WTC11 (cell line): ENCODE measurements at regions not wholly inside any gene's neighbourhood (a gene's known extent, or its start where the extent isn't known, plus 50 kb on each side); places are given as distances from the start of the nearest gene placed in this dataset.

Experiments
- ATAC-seq: fragments of 200-7000 bp; cut with Tn5 transposase; 2 replicates; pipeline ENCODE4 v1.10.0; 2021; ENCODE audit warnings: mild to moderate bottlenecking, moderate library complexity
- CTCF ChIA-PET: fragments of 300-600 bp; sonication (Branson Sonifier 250); formaldehyde crosslinking; loops from one replicate; lab custom pipeline; 2021; ENCODE audit warnings: antibody characterized with exemption; lab: Charles Lee
- POLR2A ChIA-PET: fragments of 350-600 bp; sonication (Branson Sonifier 250); formaldehyde crosslinking; loops from one replicate; lab custom pipeline; 2021; ENCODE audit warnings: antibody characterized with exemption; lab: Charles Lee
- DNase-seq: peaks from one replicate; pipeline ENCODE4 v3.0.0; 2021; ENCODE audit warnings: low spot score
- H3K27ac Mint-ChIP-seq: 2 replicates; pipeline ENCODE4 v1.8.0; 2021; ENCODE audit warnings: mixed read lengths
- H3K27me3 Mint-ChIP-seq: 2 replicates; pipeline ENCODE4 v1.8.0; 2021; ENCODE audit warnings: low read depth, mild to moderate bottlenecking, moderate library complexity, mixed read lengths
- H3K36me3 Mint-ChIP-seq: 2 replicates; pipeline ENCODE4 v1.8.0; 2021; ENCODE audit warnings: mixed read lengths
- H3K4me1 Mint-ChIP-seq: 2 replicates; pipeline ENCODE4 v1.8.0; 2022; ENCODE audit warnings: mixed read lengths
- H3K4me3 Mint-ChIP-seq: 2 replicates; pipeline ENCODE4 v1.8.0; 2021; ENCODE audit warnings: mild to moderate bottlenecking, moderate library complexity, mixed read lengths
- H3K9me3 Mint-ChIP-seq: 2 replicates; pipeline ENCODE4 v1.8.0; 2021; ENCODE audit warnings: mixed read lengths
- AFF4 ChIP-seq: sonication (generic); formaldehyde crosslinking; IDR thresholded peaks from 2 replicates; pipeline ENCODE4 v1.8.1; 2023; ENCODE audit warnings: mild to moderate bottlenecking, missing genetic modification reagents, borderline replicate concordance
- ATF2 ChIP-seq: sonication (generic); formaldehyde crosslinking; IDR thresholded peaks from 2 replicates; pipeline ENCODE4 v1.8.1; 2022; ENCODE audit warnings: low read depth, missing genetic modification reagents, borderline replicate concordance
- CDX4 ChIP-seq: fragments of 250-450 bp; sonication (Bioruptor Pico); IDR thresholded peaks from 2 replicates; pipeline ENCODE4 v1.9.0; 2021; ENCODE audit warnings: moderate library complexity, mild to moderate bottlenecking, inconsistent platforms, borderline replicate concordance
- CREM ChIP-seq: sonication (generic); formaldehyde crosslinking; IDR thresholded peaks from 2 replicates; pipeline ENCODE4 v1.8.1; 2022; ENCODE audit warnings: mild to moderate bottlenecking, missing genetic modification reagents, moderate library complexity
- CTCF ChIP-seq: fragments of 200-600 bp; IDR thresholded peaks from 2 replicates; pipeline ENCODE4 v1.8.0; 2022; ENCODE audit warnings: antibody characterized with exemption
- ETV6 ChIP-seq: sonication (generic); formaldehyde crosslinking; IDR thresholded peaks from 2 replicates; pipeline ENCODE4 v1.8.1; 2022; ENCODE audit warnings: mild to moderate bottlenecking, missing genetic modification reagents
- IRF1 ChIP-seq: sonication (generic); formaldehyde crosslinking; IDR thresholded peaks from 2 replicates; pipeline ENCODE4 v1.8.0; 2023; ENCODE audit warnings: missing genetic modification reagents
- JAZF1 ChIP-seq: fragments of 250-450 bp; sonication (Bioruptor Pico); IDR thresholded peaks from 2 replicates; pipeline ENCODE4 v1.9.0; 2021; ENCODE audit warnings: moderate library complexity, mild to moderate bottlenecking, inconsistent platforms
- KAT7 ChIP-seq: sonication (generic); formaldehyde crosslinking; IDR thresholded peaks from 2 replicates; pipeline ENCODE4 v1.8.1; 2023; ENCODE audit warnings: missing genetic modification reagents, mild to moderate bottlenecking, borderline replicate concordance
- MLX ChIP-seq: sonication (generic); formaldehyde crosslinking; IDR thresholded peaks from 2 replicates; pipeline ENCODE4 v1.8.1; 2023; ENCODE audit warnings: mild to moderate bottlenecking, missing genetic modification reagents, moderate library complexity
- MYBL2 ChIP-seq: sonication (generic); formaldehyde crosslinking; IDR thresholded peaks from 2 replicates; pipeline ENCODE4 v1.8.1; 2023; ENCODE audit warnings: mild to moderate bottlenecking, moderate library complexity, missing genetic modification reagents
- SP1 ChIP-seq: sonication (generic); formaldehyde crosslinking; conservative IDR thresholded peaks from 2 replicates; pipeline ENCODE4 v1.8.1; 2022; ENCODE audit warnings: missing genetic modification reagents
- ZBTB21 ChIP-seq: sonication (generic); formaldehyde crosslinking; IDR thresholded peaks from 2 replicates; pipeline ENCODE4 v1.8.1; 2023; ENCODE audit warnings: mild to moderate bottlenecking, missing genetic modification reagents, borderline replicate concordance
- ZMAT4 ChIP-seq: fragments of 250-450 bp; sonication (Bioruptor Pico); IDR thresholded peaks from 2 replicates; pipeline ENCODE4 v1.9.0; 2021; ENCODE audit warnings: mild to moderate bottlenecking
- ZNF121 ChIP-seq: sonication (generic); formaldehyde crosslinking; IDR thresholded peaks from 2 replicates; pipeline ENCODE4 v1.8.0; 2023; ENCODE audit warnings: missing genetic modification reagents
- ZNF219 ChIP-seq: sonication (generic); formaldehyde crosslinking; IDR thresholded peaks from 2 replicates; pipeline ENCODE4 v1.8.0; 2023; ENCODE audit warnings: missing genetic modification reagents, mild to moderate bottlenecking, borderline replicate concordance
- ZNF416 ChIP-seq: fragments of 250-450 bp; sonication (Bioruptor Pico); IDR thresholded peaks from 2 replicates; pipeline ENCODE4 v1.9.0; 2021; ENCODE audit warnings: mild to moderate bottlenecking, inconsistent platforms
- ZNF423 ChIP-seq: fragments of 250-450 bp; sonication (Bioruptor Pico); IDR thresholded peaks from 2 replicates; pipeline ENCODE4 v2.1.2; 2022; ENCODE audit warnings: mild to moderate bottlenecking, moderate library complexity

- TF ChIP-seq ZMAT4 (CRISPR knock-in tag) (no peak), CDX4 (CRISPR knock-in tag) (no peak)
- TF ChIP-seq, all 79 proteins: peak for 0
Observed at GRCh38 chr12:33277376-33277775, 162.2 kb downstream of the SYT10 start (continued).

- ChIA-PET CTCF (no interaction called here), POLR2A (interaction anchor here (0.5 kb wide), 1 partner anchor 97 kb away, joined by 8 read pairs; no protein-coding TSS in a partner anchor)
- Mint-ChIP-seq H3K27ac (no peak overlapping the region), H3K4me1 (0 out of 2 replicates have a peak, but pooled peaks cover 2% of the 10 kb centered on the region), H3K4me3 (no peak overlapping the region), H3K27me3 (no peaks in the 10 kb centered on the region), H3K9me3 (0 out of 2 replicates have a peak, but pooled peaks cover 4% of the 10 kb centered on the region)
- DNase-seq, result no peak
- peak; percentile 38; the same call in 1 of the 2 replicates for ATAC-seq
- no peak for TF ChIP-seq ZBTB21 (CRISPR knock-in tag)
- no peak for TF ChIP-seq CREM (CRISPR knock-in tag)
- no peak for TF ChIP-seq ZNF423 (CRISPR knock-in tag)
- no peak for TF ChIP-seq ZNF416 (CRISPR knock-in tag)
- TF ChIP-seq JAZF1 (CRISPR knock-in tag), result no peak
- TF ChIP-seq ATF2 (CRISPR knock-in tag), result no peak
- no peak for TF ChIP-seq SP1 (CRISPR knock-in tag)
- no peak for TF ChIP-seq ZNF121 (CRISPR knock-in tag)
- no peak for TF ChIP-seq ETV6
- no peak for TF ChIP-seq MYBL2 (CRISPR knock-in tag)
- no peak for TF ChIP-seq ZNF219 (CRISPR knock-in tag)
- TF ChIP-seq IRF1 (CRISPR knock-in tag), result no peak
- no peak for TF ChIP-seq CTCF
- TF ChIP-seq AFF4 (CRISPR knock-in tag), result no peak
- no peak for TF ChIP-seq KAT7
- no peak for TF ChIP-seq MLX (CRISPR knock-in tag)
- TF ChIP-seq, all 79 proteins: peak for 0
- no peaks in the 10 kb centered on the region for H3K36me3 Mint-ChIP-seq
Observed at GRCh38 chr12:33267641-33268040, 172.0 kb downstream of the SYT10 start.
